MG63 (cell line): ENCODE measurements at regions not wholly inside any gene's neighbourhood (a gene's known extent, or its start where the extent isn't known, plus 50 kb on each side); places are given as distances from the start of the nearest gene placed in this dataset.

Experiments used
- DNase-seq: peaks from one replicate; pipeline ENCODE4 v3.0.0-alpha.2; 2020
- H3K27me3 ChIP-seq: fragments of 250-450 bp; sonication (Bioruptor Pico); 2 replicates; pipeline ENCODE4 v1.5.1; 2020; ENCODE audit warnings: mild to moderate bottlenecking, moderate library complexity
- H3K36me3 ChIP-seq: fragments of 250-450 bp; sonication (Bioruptor Pico); 2 replicates; pipeline ENCODE4 v1.5.1; 2020; ENCODE audit warnings: mild to moderate bottlenecking, moderate library complexity
- H3K4me3 ChIP-seq: fragments of 250-450 bp; sonication (Bioruptor Pico); 2 replicates; pipeline ENCODE4 v1.5.1; 2020; ENCODE audit warnings: mild to moderate bottlenecking, moderate library complexity
- H3K9me3 ChIP-seq: fragments of 250-450 bp; sonication (Bioruptor Pico); 2 replicates; pipeline ENCODE4 v1.5.1; 2020; ENCODE audit warnings: mild to moderate bottlenecking, moderate library complexity

DNA sequence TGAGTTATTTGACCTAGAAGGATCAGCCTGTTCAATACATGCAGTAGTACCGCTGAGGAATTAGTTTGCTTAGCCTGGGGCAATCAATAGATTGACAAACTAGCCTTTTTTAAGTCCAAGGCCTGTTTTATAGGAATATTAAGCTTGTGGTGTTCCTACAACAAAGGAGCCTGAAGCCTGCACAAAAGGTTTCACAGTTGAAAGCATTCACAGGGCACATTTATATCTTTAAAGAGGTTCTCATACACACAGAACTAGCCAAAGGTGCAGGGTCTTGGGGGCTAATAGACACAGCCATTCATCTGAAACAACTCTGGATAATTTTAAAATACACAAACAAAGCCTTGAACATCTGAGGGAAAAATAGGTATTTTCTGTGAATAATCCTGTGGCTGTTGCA is 160.3 kb downstream of the RPS29 start:
- H3K36me3 ChIP-seq, result no peaks in the 10 kb centered on the region
- no peaks in the 10 kb centered on the region for H3K9me3 ChIP-seq
- no peak overlapping the region for H3K4me3 ChIP-seq
- DNase-seq, result no peak
- H3K27me3 ChIP-seq, result no peaks in the 10 kb centered on the region

DNA sequence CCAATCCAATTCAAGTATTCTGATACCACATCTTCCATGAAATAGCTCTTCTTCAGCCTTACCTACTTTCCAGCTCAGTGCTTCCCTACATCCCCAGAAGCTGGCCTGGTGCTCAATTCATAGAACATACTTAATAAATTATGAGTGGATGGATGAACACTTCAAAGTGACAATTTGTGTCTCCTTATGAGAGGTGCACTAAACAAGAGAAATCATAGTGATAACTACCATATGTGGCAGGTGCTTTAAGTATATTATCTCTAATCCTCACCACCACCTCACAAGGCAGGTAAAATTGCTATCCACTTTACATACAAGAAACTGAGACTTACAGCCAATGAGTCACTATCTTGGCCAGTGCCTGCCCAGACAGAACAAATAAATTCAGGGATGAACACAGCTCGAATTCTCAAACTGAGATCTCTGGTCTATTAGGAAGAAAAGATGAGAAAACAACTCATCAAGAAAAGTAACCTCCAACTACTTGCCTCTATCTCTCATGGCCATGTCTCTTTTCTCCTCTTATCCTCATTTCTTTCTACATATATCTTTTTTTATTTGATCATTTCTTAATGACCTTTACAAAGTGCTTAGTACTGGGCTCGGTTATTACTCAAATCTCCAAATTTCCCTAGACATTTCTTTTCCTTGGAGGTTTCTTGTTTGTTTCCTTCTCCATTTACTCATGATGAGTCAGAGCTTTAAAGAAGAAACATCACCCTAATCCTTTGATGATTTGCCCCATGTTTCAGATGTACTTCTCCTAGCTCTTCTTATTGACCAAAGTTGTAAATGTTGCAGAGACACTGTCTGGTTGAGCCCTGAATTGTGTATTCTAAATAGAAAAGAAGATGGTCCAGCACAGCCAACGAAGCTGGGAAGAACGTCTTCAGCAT is 161.5 kb downstream of the RPS29 start:
- DNase-seq, result peak; percentile 13
- H3K9me3 ChIP-seq, result no peaks in the 10 kb centered on the region
- H3K4me3 ChIP-seq, result no peak overlapping the region
- H3K36me3 ChIP-seq, result no peaks in the 10 kb centered on the region
- no peaks in the 10 kb centered on the region for H3K27me3 ChIP-seq

DNA sequence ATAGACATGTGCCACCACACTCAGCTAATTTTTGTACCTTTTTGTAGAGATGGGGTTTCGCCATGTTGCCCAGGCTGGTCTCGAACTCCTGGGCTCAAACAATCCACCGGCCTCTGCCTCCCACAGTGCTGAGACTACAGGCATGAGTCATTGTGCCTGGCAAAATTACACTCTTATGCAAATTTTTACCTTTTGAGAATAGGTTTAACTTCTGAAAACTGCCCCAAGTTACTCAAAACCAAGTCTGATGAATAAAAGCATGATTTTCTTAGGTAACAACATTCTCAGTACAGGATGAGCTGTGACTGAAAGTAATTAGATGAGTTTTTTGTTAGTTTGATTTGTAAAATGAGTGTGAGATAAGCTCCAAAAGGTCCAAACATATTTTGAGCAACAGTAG is 166.0 kb downstream of the RPS29 start:
- H3K9me3 ChIP-seq, result no peaks in the 10 kb centered on the region

DNA sequence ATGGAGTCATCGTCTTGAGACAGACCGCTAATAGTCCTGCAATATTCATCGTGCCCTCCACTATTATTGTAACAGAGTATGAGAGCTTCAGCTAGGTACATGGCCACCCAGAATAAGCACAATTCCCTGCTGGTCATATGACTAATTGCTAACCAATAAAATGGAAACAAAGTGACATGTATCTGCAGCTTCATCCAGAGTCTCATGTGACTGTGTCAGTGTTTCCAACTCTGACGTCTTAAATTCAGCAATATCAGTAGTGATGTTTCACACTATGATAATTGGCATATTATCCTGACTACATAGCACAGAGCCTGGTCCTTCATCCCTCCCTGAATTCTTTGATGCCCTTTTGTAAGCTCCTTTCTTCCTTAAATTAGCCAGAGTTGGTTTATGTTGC is 167.4 kb downstream of the RPS29 start:
- no peaks in the 10 kb centered on the region for H3K27me3 ChIP-seq
- H3K4me3 ChIP-seq, result no peak overlapping the region
- H3K36me3 ChIP-seq, result no peaks in the 10 kb centered on the region
- no peaks in the 10 kb centered on the region for H3K9me3 ChIP-seq
- DNase-seq, result no peak

More for the DNA sequence above, 166.0 kb downstream of the RPS29 start:
- Histone ChIP-seq H3K4me3 (no peak overlapping the region), H3K27me3 (no peaks in the 10 kb centered on the region), H3K36me3 (no peaks in the 10 kb centered on the region)
- DNase-seq, result no peak

DNA sequence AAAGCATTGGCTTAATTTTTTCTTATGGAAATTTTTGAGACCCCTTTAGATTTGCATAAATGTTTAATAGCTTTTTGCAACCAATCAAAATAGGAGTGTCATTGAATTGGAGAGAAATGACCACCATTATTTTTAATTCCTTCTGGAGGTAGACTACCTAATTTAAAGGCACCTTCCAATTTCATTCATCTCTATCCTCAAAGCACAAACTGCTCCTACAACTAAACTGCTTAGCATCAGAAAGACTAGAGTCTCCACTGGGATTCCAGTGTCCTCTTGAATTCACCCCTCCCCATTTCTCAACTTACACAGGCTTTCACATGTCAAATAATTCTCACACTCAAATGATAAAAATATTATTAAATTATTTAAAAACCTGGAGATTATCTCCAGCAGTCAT is 168.4 kb downstream of the RPS29 start:
- no peak for DNase-seq

DNA sequence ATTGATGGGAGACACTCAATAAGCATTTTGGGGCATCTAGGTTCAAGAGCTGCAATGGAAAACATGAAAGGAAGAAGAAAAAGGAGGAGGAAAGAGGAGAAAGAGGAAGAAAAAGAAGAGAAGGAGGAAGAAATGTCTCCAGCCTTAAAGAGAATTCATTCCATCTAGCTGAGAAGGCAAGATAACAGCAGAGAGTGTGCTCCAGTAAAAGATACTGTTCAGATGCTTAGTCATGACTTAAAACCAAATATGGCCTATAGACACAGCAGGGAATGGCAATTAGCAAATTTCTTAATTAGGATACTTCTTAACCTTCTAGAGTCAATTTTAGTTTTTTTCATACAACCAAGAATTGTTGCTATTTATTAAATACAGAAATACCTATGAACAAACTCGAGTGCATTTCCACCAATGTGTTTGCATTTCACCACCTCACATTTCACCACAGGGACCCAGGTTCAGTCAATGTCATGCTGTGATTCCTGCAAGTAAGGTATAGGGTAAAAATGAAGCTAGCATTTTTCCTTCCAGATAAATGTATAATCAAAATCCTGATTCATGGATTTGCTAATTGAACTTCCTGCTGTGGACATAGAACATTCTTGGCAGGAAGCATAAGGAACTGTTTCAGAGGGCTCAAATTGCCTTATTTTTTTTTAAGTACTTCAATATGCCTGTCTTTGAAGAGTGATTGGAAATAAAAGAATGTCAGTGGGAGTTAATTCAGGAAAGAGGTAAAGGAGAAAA is 177.8 kb downstream of the RPS29 start:
- Histone ChIP-seq H3K4me3 (no peak overlapping the region), H3K36me3 (no peaks in the 10 kb centered on the region), H3K9me3 (no peaks in the 10 kb centered on the region), H3K27me3 (no peaks in the 10 kb centered on the region)
- no peak for DNase-seq

More for the DNA sequence above, 168.4 kb downstream of the RPS29 start:
- H3K36me3 ChIP-seq, result no peaks in the 10 kb centered on the region
- no peaks in the 10 kb centered on the region for H3K27me3 ChIP-seq
- H3K4me3 ChIP-seq, result no peak overlapping the region
- no peaks in the 10 kb centered on the region for H3K9me3 ChIP-seq

DNA sequence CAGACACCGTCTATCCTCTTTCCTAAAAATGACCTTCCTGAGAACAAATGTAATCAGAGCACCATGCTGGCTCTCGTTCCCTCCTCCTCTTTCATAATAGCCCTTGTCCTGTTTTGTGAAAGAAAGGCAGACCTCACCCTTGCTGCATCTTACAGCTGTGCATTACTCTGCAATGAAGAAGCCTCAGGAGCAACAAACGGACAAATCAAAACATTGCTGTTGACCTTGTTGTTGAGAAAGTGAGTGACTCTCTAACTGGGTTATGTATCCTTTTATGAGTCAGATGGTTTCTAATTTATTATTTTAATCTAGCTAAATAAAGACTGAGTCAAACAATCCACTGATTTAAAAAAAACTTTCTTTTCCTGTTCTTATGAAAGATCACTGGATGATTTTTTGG is 180.9 kb downstream of the RPS29 start:
- H3K4me3 ChIP-seq, result no peak overlapping the region
- DNase-seq, result peak; percentile 43
- no peaks in the 10 kb centered on the region for H3K9me3 ChIP-seq
- H3K36me3 ChIP-seq, result no peaks in the 10 kb centered on the region
- H3K27me3 ChIP-seq, result no peaks in the 10 kb centered on the region

DNA sequence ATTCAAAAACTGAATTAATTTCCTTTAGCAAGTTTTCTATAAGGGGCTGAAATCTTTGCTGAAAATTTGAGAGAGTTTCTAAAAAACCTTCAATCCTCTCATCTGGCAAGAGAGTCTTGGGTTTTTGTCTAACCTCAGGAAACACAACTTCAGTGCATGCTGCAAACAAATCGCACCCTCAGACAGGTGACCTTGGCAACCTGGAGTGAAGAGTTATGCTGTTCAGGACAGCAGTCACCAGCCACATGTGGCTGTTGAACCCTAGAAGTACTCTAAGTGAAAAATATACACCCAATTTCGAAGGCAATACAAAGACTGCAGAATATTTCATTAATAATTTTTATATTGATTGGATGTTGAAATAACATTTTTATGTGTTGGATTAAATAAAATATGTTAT is 184.8 kb downstream of the RPS29 start:
- H3K36me3 ChIP-seq, result no peaks in the 10 kb centered on the region
- H3K4me3 ChIP-seq, result no peak overlapping the region
- DNase-seq, result no peak
- no peaks in the 10 kb centered on the region for H3K9me3 ChIP-seq
- no peaks in the 10 kb centered on the region for H3K27me3 ChIP-seq

DNA sequence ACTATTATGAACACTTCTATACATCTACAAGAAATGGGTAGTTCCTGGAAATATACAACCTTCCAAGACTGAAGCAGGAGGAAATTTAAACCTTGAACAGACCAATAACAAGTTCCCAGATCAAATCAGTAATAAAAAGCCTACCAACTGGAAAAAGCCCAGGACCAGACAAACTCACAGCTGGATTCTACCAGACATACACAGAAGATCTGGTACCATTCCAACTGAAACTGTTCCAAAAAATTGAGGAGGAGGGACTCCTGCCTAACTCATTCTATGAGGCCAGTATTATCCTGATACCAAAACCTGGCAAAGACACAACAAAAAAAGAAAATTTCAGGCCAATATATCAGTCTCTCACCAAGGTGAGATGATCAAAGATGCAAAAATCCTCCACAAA is 189.4 kb downstream of the RPS29 start:
- H3K36me3 ChIP-seq, result no peaks in the 10 kb centered on the region
- no peaks in the 10 kb centered on the region for H3K9me3 ChIP-seq
- H3K4me3 ChIP-seq, result no peak overlapping the region
- no peaks in the 10 kb centered on the region for H3K27me3 ChIP-seq
- no peak for DNase-seq

DNA sequence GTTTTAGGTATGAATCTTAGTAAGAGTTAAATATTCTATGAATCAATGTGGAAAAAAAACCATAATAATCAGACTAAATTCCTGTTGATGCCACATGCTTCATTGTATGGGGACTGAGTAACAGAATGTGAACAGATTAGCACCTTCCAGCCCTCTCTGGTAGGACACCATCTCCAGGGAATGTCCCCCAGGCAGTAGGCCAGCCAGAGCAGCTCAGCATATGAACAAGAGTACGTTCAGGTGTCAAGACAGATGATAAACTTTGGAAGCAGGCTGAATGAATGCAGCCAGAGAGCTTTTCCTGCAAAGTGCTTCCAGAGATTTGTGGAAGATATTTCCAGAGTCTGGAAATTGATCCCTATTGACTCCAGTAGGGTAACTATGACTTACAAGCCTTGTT is 204.4 kb downstream of the RPS29 start:
- no peaks in the 10 kb centered on the region for H3K9me3 ChIP-seq
- H3K27me3 ChIP-seq, result no peaks in the 10 kb centered on the region
- H3K4me3 ChIP-seq, result no peak overlapping the region
- no peaks in the 10 kb centered on the region for H3K36me3 ChIP-seq
- DNase-seq, result no peak

DNA sequence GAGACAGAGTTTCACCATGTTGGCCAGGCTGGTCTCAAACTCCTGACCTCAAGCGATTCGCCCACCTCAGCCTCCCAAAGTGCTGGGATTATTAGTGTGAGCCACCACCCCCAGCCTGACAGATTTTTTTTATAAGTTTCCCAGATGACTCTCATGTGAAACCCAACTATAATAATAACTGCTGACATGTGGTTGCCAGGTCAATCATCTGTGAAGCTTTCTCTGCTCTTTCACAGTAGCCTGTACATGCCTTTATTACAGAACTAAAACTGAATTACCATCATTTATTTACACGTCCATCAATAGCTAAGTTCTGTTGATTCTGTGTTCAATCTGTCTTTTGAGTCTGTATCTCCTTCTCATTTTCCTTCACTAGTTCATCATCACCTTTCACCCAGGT is 218.5 kb downstream of the RPS29 start:
- Histone ChIP-seq H3K9me3 (no peaks in the 10 kb centered on the region), H3K4me3 (no peak overlapping the region), H3K36me3 (no peaks in the 10 kb centered on the region), H3K27me3 (no peaks in the 10 kb centered on the region)
- no peak for DNase-seq

DNA sequence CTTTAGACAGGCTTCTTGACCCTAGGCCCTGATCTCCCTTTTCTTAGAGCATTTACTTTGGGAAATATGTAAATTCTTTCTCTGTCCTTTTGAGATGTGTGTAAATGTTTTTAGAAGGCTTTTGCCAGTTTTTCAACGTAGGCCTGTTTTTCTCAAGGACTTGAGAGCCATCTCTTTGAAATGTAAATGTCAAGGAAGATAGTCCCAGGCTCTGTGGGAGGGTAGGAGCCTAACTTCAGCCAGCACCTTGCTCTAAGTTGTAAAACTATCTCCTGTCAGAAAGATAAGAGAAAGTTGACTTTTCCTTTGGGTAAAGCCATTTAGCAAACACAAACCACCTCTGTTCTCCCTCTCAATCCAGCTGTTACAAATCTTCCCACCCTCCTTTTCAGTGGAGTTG is 219.8 kb downstream of the RPS29 start:
- Histone ChIP-seq H3K27me3 (no peaks in the 10 kb centered on the region), H3K9me3 (no peaks in the 10 kb centered on the region), H3K36me3 (no peaks in the 10 kb centered on the region), H3K4me3 (no peak overlapping the region)
- DNase-seq, result no peak

DNA sequence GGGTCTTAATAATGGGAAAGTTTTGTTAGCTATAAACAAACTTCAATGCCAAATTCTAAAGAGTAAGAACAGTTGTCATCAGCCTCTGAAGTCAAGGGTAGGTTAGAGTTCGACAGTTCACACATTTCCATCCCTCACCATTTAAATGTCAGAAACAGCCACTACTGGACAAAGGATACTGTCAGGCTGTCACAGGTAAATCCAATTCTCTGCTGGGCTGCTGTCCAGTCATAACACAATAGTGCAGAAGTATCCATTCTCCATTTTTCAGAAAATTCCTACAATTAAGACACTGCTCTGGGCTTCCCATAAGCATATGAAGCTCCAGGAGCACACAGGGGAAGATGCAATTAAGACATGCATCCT is 221.4 kb downstream of the RPS29 start:
- Histone ChIP-seq H3K27me3 (no peaks in the 10 kb centered on the region), H3K36me3 (no peaks in the 10 kb centered on the region), H3K9me3 (no peaks in the 10 kb centered on the region), H3K4me3 (no peak overlapping the region)
- no peak for DNase-seq

DNA sequence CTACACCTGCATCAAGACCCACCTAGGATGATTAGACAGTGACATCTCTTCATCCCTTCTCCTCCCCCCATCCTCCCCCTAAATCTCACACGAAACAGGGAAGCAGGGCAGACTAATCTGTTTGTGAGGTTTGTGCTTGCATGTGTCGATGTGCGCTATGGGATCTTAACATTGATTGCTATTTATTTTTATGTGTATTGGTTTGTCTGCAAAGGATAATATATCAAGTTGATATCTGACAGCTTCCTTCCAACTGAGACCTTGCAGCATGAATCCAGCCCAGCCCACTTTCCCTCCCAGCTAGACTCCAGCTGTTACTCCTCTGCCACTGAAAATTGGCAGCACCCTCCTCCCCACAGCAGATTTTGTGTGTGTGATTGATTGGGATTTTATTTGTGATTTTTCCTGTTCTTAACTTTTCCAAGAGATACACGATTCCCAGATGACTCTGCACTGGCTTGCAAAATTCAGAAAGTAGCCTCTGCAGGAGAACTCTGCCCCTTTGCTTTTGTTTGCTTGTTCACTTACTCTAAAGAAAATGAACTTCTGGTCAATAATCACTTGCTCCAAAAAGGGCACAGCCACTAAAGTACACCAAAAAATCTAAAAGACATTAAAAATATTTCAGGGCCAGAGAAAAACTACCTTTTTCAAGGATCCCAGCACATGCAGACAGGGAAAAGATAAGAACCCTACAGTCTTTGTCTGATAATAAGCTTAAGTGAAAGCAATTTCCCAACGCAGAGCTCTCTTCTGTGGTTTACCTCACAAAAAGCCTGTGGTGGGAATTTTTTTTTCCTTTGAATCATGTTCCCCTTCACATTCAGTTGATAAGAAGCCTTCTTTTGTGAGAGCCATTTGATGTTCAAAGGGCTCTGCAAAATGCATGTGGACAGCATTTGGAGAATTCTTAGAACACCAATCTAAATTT is 222.1 kb downstream of the RPS29 start:
- H3K9me3 ChIP-seq, result no peaks in the 10 kb centered on the region
- no peaks in the 10 kb centered on the region for H3K27me3 ChIP-seq
- no peaks in the 10 kb centered on the region for H3K36me3 ChIP-seq
- no peak for DNase-seq
- H3K4me3 ChIP-seq, result no peak overlapping the region

DNA sequence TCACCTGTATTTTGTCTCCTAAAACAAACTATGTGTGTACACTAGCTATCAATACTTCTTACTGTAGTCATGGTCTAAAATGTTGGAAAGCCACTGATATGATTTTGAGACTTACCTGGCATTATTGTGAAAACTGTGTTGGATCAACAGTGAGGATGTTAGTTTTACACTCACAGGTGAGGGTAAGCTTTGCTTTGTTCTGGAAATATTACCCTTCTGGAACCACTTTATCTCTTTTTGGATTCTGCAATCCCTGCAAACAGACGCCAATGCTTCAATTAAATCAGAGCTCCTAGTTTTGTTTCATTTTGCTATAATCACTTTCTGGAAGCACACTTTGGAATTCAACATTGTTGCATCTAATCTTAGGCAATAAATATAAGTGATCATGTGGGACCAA is 223.3 kb downstream of the RPS29 start:
- DNase-seq, result no peak
- H3K4me3 ChIP-seq, result no peak overlapping the region
- H3K36me3 ChIP-seq, result no peaks in the 10 kb centered on the region
- no peaks in the 10 kb centered on the region for H3K27me3 ChIP-seq
- no peaks in the 10 kb centered on the region for H3K9me3 ChIP-seq

DNA sequence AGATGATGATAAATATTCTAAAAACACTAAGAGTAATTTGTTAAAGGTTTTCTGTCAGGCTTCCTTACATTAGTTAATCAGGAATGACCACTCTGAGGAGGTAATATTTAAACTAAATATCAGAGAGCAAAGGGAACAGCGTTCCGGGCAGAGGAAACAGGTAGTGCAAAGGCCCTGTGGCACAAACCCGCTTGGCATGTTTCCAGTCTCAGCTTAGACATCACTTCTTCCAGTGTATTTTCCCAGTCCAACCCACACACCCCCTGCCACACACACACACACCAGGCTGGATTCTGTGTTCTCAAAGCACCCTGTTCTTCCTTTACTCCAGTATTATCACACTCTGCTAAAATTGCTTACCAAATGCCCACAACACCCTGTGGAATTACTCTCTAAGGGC is 247.1 kb downstream of the RPS29 start:
- H3K9me3 ChIP-seq, result no peaks in the 10 kb centered on the region
- H3K36me3 ChIP-seq, result no peaks in the 10 kb centered on the region
- no peak overlapping the region for H3K4me3 ChIP-seq
- no peaks in the 10 kb centered on the region for H3K27me3 ChIP-seq
- no peak for DNase-seq

DNA sequence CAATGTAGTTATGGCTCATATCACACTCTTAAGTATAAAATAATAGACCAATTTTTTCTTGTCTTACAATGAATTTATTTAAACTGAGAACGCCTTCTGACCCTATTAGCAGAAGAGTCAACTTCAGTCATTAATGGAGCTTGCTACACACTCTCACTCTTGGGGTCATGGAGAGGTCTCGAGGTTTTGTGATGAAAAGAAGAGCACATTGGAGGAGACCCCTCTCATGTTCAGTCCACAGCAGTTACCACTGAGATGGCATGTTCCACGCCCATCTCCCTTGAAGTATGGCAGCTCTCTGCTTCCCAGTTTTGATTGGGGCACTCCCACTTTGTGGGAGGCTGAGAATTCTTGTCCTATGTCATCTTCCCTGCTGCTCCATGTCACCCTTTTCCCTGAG is 266.4 kb downstream of the RPS29 start:
- DNase-seq, result no peak
- no peaks in the 10 kb centered on the region for H3K36me3 ChIP-seq
- H3K27me3 ChIP-seq, result no peaks in the 10 kb centered on the region
- H3K4me3 ChIP-seq, result no peak overlapping the region
- no peaks in the 10 kb centered on the region for H3K9me3 ChIP-seq
